NT2/D1 (cell line): ENCODE measurements at regions not wholly inside any gene's neighbourhood (a gene's known extent, or its start where the extent isn't known, plus 50 kb on each side); places are given as distances from the start of the nearest gene placed in this dataset.

Experiments
- SUZ12 ChIP-seq: IDR thresholded peaks from 2 replicates; pipeline ENCODE4 v1.6.1; 2011; ENCODE audit not compliant: insufficient read length, insufficient read depth; ENCODE audit errors: extremely low read depth
- YY1 ChIP-seq: IDR thresholded peaks from 2 replicates; pipeline ENCODE4 v1.6.1; 2011; ENCODE audit not compliant: insufficient read length, insufficient read depth
- ZNF274 ChIP-seq: IDR thresholded peaks from 2 replicates; pipeline ENCODE4 v1.6.1; 2011; ENCODE audit warnings: mild to moderate bottlenecking, low read depth, low read length

DNA sequence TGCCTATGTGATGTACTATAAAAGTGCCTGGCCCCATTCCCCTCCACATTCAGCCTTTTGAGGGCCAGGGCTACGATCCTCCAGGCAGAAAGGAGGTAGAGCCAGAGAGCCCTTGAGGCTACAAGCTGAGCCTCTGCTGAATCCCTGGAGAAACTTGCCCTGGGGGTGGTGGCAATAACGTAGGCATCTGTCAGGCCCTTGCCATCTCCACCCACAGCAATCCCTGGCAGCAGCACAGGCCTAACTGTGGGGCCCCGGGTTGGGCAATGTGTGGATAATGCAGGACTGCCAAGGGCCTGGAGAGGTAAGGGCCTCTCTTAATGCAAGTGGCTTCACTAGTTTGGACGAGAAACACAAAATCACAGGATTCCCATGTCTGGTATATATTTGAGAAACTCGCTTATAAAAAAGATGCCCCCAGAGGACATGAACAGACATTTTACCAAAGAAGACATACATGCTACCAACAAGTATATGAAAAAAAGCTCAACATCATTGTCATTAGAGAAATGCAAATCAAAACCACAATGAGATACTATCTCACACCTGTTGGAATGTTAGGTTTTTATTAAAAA is 99.0 kb downstream of the QRSL1 start:
- TF ChIP-seq YY1 (no peak), ZNF274 (no peak), SUZ12 (no peak)
